ENCODE measurements at regions not wholly inside any gene's neighbourhood (a gene's known extent, or its start where the extent isn't known, plus 50 kb on each side); places are given as distances from the start of the nearest gene placed in this dataset.
"Not testable (repeated sequence)": the region's sequence is repeated elsewhere in the genome, so short reads cannot be mapped to it uniquely, and the experiment has no call there.

- Histone ChIP-seq H3K4me3 (ENCODE audit: control insufficient read depth in 2 of 3, extremely low read depth in 1 of 3, insufficient read depth in 2 of 3, low read depth in 1 of 3, low read length in 3 of 3) (no peak overlapping the region), H3K79me2 (ENCODE audit: control insufficient read depth, insufficient read depth, low read length) (no peaks in the 10 kb centered on the region), H3K36me3 (ENCODE audit: control insufficient read depth in 2 of 2, extremely low read depth in 1 of 2, insufficient read depth in 2 of 2, low read length in 2 of 2) (no peaks in the 10 kb centered on the region), H3K4me2 (ENCODE audit: control insufficient read depth, extremely low read depth, insufficient read depth, low read depth, low read length) (no peak overlapping the region), H3K9me1 (ENCODE audit: control insufficient read depth, extremely low read depth, insufficient read depth, low read length) (no peaks in the 10 kb centered on the region), H3K27ac (ENCODE audit: control insufficient read depth, insufficient read depth, low read length) (no peak overlapping the region), H3K4me1 (ENCODE audit: control insufficient read depth, extremely low read depth, insufficient read depth, low read length) (no peaks in the 10 kb centered on the region), H3K9me3 (ENCODE audit: control insufficient read depth, low read depth, low read length) (no peaks in the 10 kb centered on the region), H3K27me3 (ENCODE audit: control insufficient read depth, extremely low read depth, insufficient read depth, low read length) (no peaks in the 10 kb centered on the region), H2AFZ (ENCODE audit: control insufficient read depth, low read length) (peak overlapping the region; percentile 3), H4K20me1 (ENCODE audit: control insufficient read depth, extremely low read depth, insufficient read depth, low read length) (no peaks in the 10 kb centered on the region), H3K9ac (ENCODE audit: control insufficient read depth, extremely low read depth, insufficient read depth, low read length) (no peak overlapping the region)
- DNase-seq (ENCODE audit: low read depth, low spot score) = no peak
- no peak for TF ChIP-seq EZH2 (IDR thresholded peaks at IDR 0.05; ENCODE audit: low read length)
- TF ChIP-seq, protein P1, sequence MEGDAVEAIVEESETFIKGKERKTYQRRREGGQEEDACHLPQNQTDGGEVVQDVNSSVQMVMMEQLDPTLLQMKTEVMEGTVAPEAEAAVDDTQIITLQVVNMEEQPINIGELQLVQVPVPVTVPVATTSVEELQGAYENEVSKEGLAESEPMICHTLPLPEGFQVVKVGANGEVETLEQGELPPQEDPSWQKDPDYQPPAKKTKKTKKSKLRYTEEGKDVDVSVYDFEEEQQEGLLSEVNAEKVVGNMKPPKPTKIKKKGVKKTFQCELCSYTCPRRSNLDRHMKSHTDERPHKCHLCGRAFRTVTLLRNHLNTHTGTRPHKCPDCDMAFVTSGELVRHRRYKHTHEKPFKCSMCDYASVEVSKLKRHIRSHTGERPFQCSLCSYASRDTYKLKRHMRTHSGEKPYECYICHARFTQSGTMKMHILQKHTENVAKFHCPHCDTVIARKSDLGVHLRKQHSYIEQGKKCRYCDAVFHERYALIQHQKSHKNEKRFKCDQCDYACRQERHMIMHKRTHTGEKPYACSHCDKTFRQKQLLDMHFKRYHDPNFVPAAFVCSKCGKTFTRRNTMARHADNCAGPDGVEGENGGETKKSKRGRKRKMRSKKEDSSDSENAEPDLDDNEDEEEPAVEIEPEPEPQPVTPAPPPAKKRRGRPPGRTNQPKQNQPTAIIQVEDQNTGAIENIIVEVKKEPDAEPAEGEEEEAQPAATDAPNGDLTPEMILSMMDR (optimal IDR thresholded peaks at IDR 0.05 in 1 of 3, IDR thresholded peaks at IDR 0.05 in 1 of 3, conservative IDR thresholded peaks at IDR 0.05 in 1 of 3; ENCODE audit: extremely low read depth in 1 of 3, insufficient read depth in 2 of 3, low read length in 3 of 3) = no peak
- dilution Hi-C loops (cut with MboI; ENCODE audit: extremely low pct_ligation_motif_present, low sequenced_read_pairs) = no loop called here
- no peak for FAIRE-seq
Observed at GRCh38 chr7:81256991-81257390, 338.1 kb upstream of the SEMA3C start.

DNA sequence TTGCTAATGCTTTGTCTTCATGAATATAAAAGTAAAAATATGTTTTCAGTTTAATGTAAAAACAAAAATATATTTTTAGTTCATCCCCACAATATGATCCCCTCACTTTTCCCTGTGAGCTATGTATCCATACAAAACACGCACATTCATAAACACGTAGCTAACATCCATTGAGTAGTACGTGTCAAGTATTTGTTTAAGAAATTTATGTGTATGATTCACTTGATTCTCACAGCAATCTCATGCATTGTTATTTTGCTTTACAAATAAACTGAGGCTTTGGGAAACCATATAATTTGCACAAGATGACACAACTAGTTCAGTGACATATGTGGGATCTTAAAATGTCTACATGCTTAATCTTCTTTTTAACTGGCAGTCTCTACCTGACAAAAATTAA lies 329.6 kb upstream of the SEMA3C start:
- Histone ChIP-seq H3K9me1 (ENCODE audit: control insufficient read depth, extremely low read depth, insufficient read depth, low read length) (no peaks in the 10 kb centered on the region), H3K79me2 (ENCODE audit: control insufficient read depth, insufficient read depth, low read length) (no peaks in the 10 kb centered on the region), H3K27ac (ENCODE audit: control insufficient read depth, insufficient read depth, low read length) (no peak overlapping the region), H3K9ac (ENCODE audit: control insufficient read depth, extremely low read depth, insufficient read depth, low read length) (no peak overlapping the region), H3K4me3 (ENCODE audit: control insufficient read depth in 2 of 3, extremely low read depth in 1 of 3, insufficient read depth in 2 of 3, low read depth in 1 of 3, low read length in 3 of 3) (no peak overlapping the region), H3K4me1 (ENCODE audit: control insufficient read depth, extremely low read depth, insufficient read depth, low read length) (no peaks in the 10 kb centered on the region), H4K20me1 (ENCODE audit: control insufficient read depth, extremely low read depth, insufficient read depth, low read length) (no peaks in the 10 kb centered on the region), H3K27me3 (ENCODE audit: control insufficient read depth, extremely low read depth, insufficient read depth, low read length) (no peaks in the 10 kb centered on the region), H3K36me3 (ENCODE audit: control insufficient read depth in 2 of 2, extremely low read depth in 1 of 2, insufficient read depth in 2 of 2, low read length in 2 of 2) (no peaks in the 10 kb centered on the region), H3K9me3 (ENCODE audit: control insufficient read depth, low read depth, low read length) (no peaks in the 10 kb centered on the region), H2AFZ (ENCODE audit: control insufficient read depth, low read length) (no peak overlapping the region), H3K4me2 (ENCODE audit: control insufficient read depth, extremely low read depth, insufficient read depth, low read depth, low read length) (no peak overlapping the region)
- TF ChIP-seq, protein P1 (optimal IDR thresholded peaks at IDR 0.05 in 1 of 3, IDR thresholded peaks at IDR 0.05 in 1 of 3, conservative IDR thresholded peaks at IDR 0.05 in 1 of 3; ENCODE audit: extremely low read depth in 1 of 3, insufficient read depth in 2 of 3, low read length in 3 of 3) = no peak
- no peak for TF ChIP-seq EZH2 (IDR thresholded peaks at IDR 0.05; ENCODE audit: low read length)
- DNase-seq (ENCODE audit: low read depth, low spot score) = no peak
- dilution Hi-C loops (cut with MboI; ENCODE audit: extremely low pct_ligation_motif_present, low sequenced_read_pairs) = no loop called here
- FAIRE-seq = peak; percentile 20

GRCh38 chr7:81247364-81247763 lies 328.5 kb upstream of the SEMA3C start:
- H3K27me3 ChIP-seq (ENCODE audit: control insufficient read depth, extremely low read depth, insufficient read depth, low read length); H4K20me1 ChIP-seq (ENCODE audit: control insufficient read depth, extremely low read depth, insufficient read depth, low read length); H3K9ac ChIP-seq (ENCODE audit: control insufficient read depth, extremely low read depth, insufficient read depth, low read length); H3K79me2 ChIP-seq (ENCODE audit: control insufficient read depth, insufficient read depth, low read length); dilution Hi-C loops (cut with MboI; ENCODE audit: extremely low pct_ligation_motif_present, low sequenced_read_pairs); H3K9me1 ChIP-seq (ENCODE audit: control insufficient read depth, extremely low read depth, insufficient read depth, low read length); H3K36me3 ChIP-seq (ENCODE audit: control insufficient read depth in 2 of 2, extremely low read depth in 1 of 2, insufficient read depth in 2 of 2, low read length in 2 of 2); H3K4me3 ChIP-seq (ENCODE audit: control insufficient read depth in 2 of 3, extremely low read depth in 1 of 3, insufficient read depth in 2 of 3, low read depth in 1 of 3, low read length in 3 of 3); DNase-seq (ENCODE audit: low read depth, low spot score); FAIRE-seq; H2AFZ ChIP-seq (ENCODE audit: control insufficient read depth, low read length); H3K4me2 ChIP-seq (ENCODE audit: control insufficient read depth, extremely low read depth, insufficient read depth, low read depth, low read length); H3K27ac ChIP-seq (ENCODE audit: control insufficient read depth, insufficient read depth, low read length); H3K9me3 ChIP-seq (ENCODE audit: control insufficient read depth, low read depth, low read length); H3K4me1 ChIP-seq (ENCODE audit: control insufficient read depth, extremely low read depth, insufficient read depth, low read length): not testable (repeated sequence)
